ENCODE measurements at regions not wholly inside any gene's neighbourhood (a gene's known extent, or its start where the extent isn't known, plus 50 kb on each side); places are given as distances from the start of the nearest gene placed in this dataset.

GRCh38 chr2:172350839-172351479 is 76.4 kb upstream of the ITGA6 start:
- ChIA-PET POLR2A (ENCODE audit: partially characterized antibody) (interaction anchor here (0.8 to 1.4 kb wide), 3 partner anchors 18 to 83 kb away, joined by 3 to 4 read pairs (median 3); no protein-coding TSS in a partner anchor), CTCF (ENCODE audit: partially characterized antibody) (interaction anchor here (0.8 to 1.4 kb wide), 4 partner anchors 73 to 150 kb away, joined by 3 to 4 read pairs (median 3); no protein-coding TSS in a partner anchor)
- Histone ChIP-seq H2BK12ac (ENCODE audit: low read depth, low read length) (no peak overlapping the region), H2BK120ac (replicated peaks; ENCODE audit: low read depth, low read length) (no peak overlapping the region), H3K4me1 (replicated peaks in 1 of 4; ENCODE audit: control insufficient read depth in 3 of 4, insufficient read depth in 4 of 4, low read length in 3 of 4) (no peaks in the 10 kb centered on the region), H3K4ac (replicated peaks; ENCODE audit: insufficient read length, low read depth, low read length) (no peak overlapping the region), H3K23ac (ENCODE audit: insufficient read length) (no peak overlapping the region), H3K4me3 (ENCODE audit: extremely low read depth in 1 of 4, insufficient read depth in 2 of 4, low read depth in 3 of 4, low read length in 4 of 4) (no peak overlapping the region), H3K79me2 (ENCODE audit: control insufficient read depth in 1 of 2, insufficient read depth in 2 of 2, low read length in 2 of 2) (no peaks in the 10 kb centered on the region), H3K18ac (ENCODE audit: extremely low read depth, low read length) (no peak overlapping the region), H2BK5ac (ENCODE audit: low read depth, low read length) (no peak overlapping the region), H3K79me1 (ENCODE audit: low read depth, low read length) (no peaks in the 10 kb centered on the region), H2AK5ac (ENCODE audit: low read depth, low read length) (no peak overlapping the region; the same call in 1 of the 2 replicates), H3K14ac (ENCODE audit: insufficient read length) (no peak overlapping the region), H3K23me2 (ENCODE audit: low read depth, low read length) (no peaks in the 10 kb centered on the region), H4K20me1 (replicated peaks in 1 of 2; ENCODE audit: control insufficient read depth in 1 of 2, insufficient read depth in 2 of 2, low read length in 2 of 2) (no peaks in the 10 kb centered on the region), H2BK20ac (ENCODE audit: low read length) (no peak overlapping the region), H4K8ac (ENCODE audit: extremely low read depth, insufficient read depth, low read length) (no peak overlapping the region), H3K9ac (replicated peaks in 1 of 4; ENCODE audit: extremely low read depth in 1 of 4, low read depth in 3 of 4, low read length in 3 of 4) (no peak overlapping the region), H3K36me3 (ENCODE audit: control insufficient read depth in 2 of 4, insufficient read depth in 4 of 4, low read length in 3 of 4) (no peaks in the 10 kb centered on the region), H3K56ac (replicated peaks; ENCODE audit: insufficient read length, low read depth, low read length) (no peak overlapping the region), H3K4me2 (ENCODE audit: insufficient read depth in 1 of 2, low read depth in 2 of 2, low read length in 2 of 2) (no peak overlapping the region), H2BK15ac (ENCODE audit: low read length) (no peak overlapping the region), H3K9me3 (ENCODE audit: insufficient read depth in 2 of 2, low read depth in 1 of 2, low read length in 1 of 2) (0 out of 4 replicates have a peak, but pooled peaks cover 0 to 4% of the 10 kb centered on the region in 2 experiments), H4K91ac (replicated peaks; ENCODE audit: insufficient read length, low read length) (no peak overlapping the region), H3K27me3 (replicated peaks in 1 of 4; ENCODE audit: control insufficient read depth in 3 of 4, extremely low read depth in 1 of 4, insufficient read depth in 3 of 4, low read length in 3 of 4) (no peaks in the 10 kb centered on the region), H4K5ac (ENCODE audit: insufficient read length, low read depth, low read length) (no peak overlapping the region), H2AFZ (ENCODE audit: low read length) (no peak overlapping the region), H3K27ac (ENCODE audit: low read depth, low read length) (no peak overlapping the region)
- DNase-seq (ENCODE audit: low read depth in 1 of 2, low spot score in 2 of 2), result no peak
- WGBS, 2 experiments (ENCODE audit: extremely low coverage in 1 of 2, insufficient coverage in 1 of 2, insufficient read length in 1 of 2, insufficient replicate concordance in 2 of 2, low coverage in 1 of 2, low lambda C conversion rate in 2 of 2, missing lambda C conversion rate in 1 of 2), result 91% methylated on average over 9 of the region's 9 CpGs; no CpG with 5 or more reads in 1 of the 2 experiments
- no peak for FAIRE-seq
- TF ChIP-seq TBP (IDR thresholded peaks at IDR 0.05; ENCODE audit: low read depth, low read length), result no peak
- TF ChIP-seq CBX8 (IDR thresholded peaks at IDR 0.05; ENCODE audit: borderline replicate concordance, low read depth, low read length), result no peak
- no peak for TF ChIP-seq EGR1 (IDR thresholded peaks at IDR 0.05; ENCODE audit: borderline replicate concordance, low read depth, low read length)
- TF ChIP-seq RAD21 (IDR thresholded peaks at IDR 0.05 in 1 of 2, conservative IDR thresholded peaks at IDR 0.05 in 1 of 2; ENCODE audit: low read depth in 2 of 2, low read length in 2 of 2), result no peak
- TF ChIP-seq EZH2 (IDR thresholded peaks at IDR 0.05; ENCODE audit: low read depth, low read length, severe bottlenecking), result no peak
- no peak for TF ChIP-seq SIX5 (IDR thresholded peaks at IDR 0.05; ENCODE audit: low read depth, low read length)
- TF ChIP-seq CEBPB (IDR thresholded peaks at IDR 0.05; ENCODE audit: low read depth, low read length), result no peak
- TF ChIP-seq RNF2 (IDR thresholded peaks at IDR 0.05; ENCODE audit: borderline replicate concordance, low read depth, low read length, missing control alignments, poor library complexity, severe bottlenecking), result no peak
- no peak for TF ChIP-seq KDM1A (IDR thresholded peaks at IDR 0.05; ENCODE audit: borderline replicate concordance, low read length)
- TF ChIP-seq CTCF (IDR thresholded peaks at IDR 0.05; ENCODE audit: control extremely low read depth in 1 of 3, insufficient read depth in 1 of 3, low read depth in 1 of 3, low read length in 3 of 3), result no peak
